GDM1 (cell line): ENCODE measurements at regions not wholly inside any gene's neighbourhood (a gene's known extent, or its start where the extent isn't known, plus 50 kb on each side); places are given as distances from the start of the nearest gene placed in this dataset.

Experiments used
- DNase-seq: peaks from one replicate; lab custom pipeline; 2025; lab: John Stamatoyannopoulos, UW

- no peak for DNase-seq
Observed at GRCh38 chr2:13103151-13103550, 386.4 kb downstream of the TRIB2 start.

- no peak for DNase-seq
Observed at GRCh38 chr2:13103778-13104493, 387.2 kb downstream of the TRIB2 start.

GRCh38 chr2:13104723-13105122 is 388.0 kb downstream of the TRIB2 start:
- no peak for DNase-seq

- DNase-seq: no peak
Observed at GRCh38 chr2:13106302-13106701, 389.6 kb downstream of the TRIB2 start.

GRCh38 chr2:13109516-13109915 is 392.8 kb downstream of the TRIB2 start:
- no peak for DNase-seq

GRCh38 chr2:13110825-13111224 is 394.1 kb downstream of the TRIB2 start:
- DNase-seq: no peak

GRCh38 chr2:13113002-13113401 is 396.3 kb downstream of the TRIB2 start:
- no peak for DNase-seq

- no peak for DNase-seq
Observed at GRCh38 chr2:13114391-13114790, 397.7 kb downstream of the TRIB2 start.

GRCh38 chr2:13115643-13116042 is 398.9 kb downstream of the TRIB2 start:
- no peak for DNase-seq

GRCh38 chr2:13121096-13121495 is 404.4 kb downstream of the TRIB2 start:
- no peak for DNase-seq

- no peak for DNase-seq
Observed at GRCh38 chr2:13128139-13128538, 411.4 kb downstream of the TRIB2 start.

GRCh38 chr2:13135369-13135768 is 418.6 kb downstream of the TRIB2 start:
- no peak for DNase-seq

GRCh38 chr2:13135856-13136255 is 419.1 kb downstream of the TRIB2 start:
- DNase-seq: no peak

- DNase-seq: no peak
Observed at GRCh38 chr2:13137679-13138078, 420.9 kb downstream of the TRIB2 start.

- no peak for DNase-seq
Observed at GRCh38 chr2:13141315-13141714, 424.6 kb downstream of the TRIB2 start.

- DNase-seq: no peak
Observed at GRCh38 chr2:13143451-13143850, 426.7 kb downstream of the TRIB2 start.

- DNase-seq: no peak
Observed at GRCh38 chr2:13156916-13157315, 440.2 kb downstream of the TRIB2 start.

- DNase-seq: no peak
Observed at GRCh38 chr2:13158466-13158865, 441.7 kb downstream of the TRIB2 start.

GRCh38 chr2:13180729-13181128 is 464.0 kb downstream of the TRIB2 start:
- no peak for DNase-seq

GRCh38 chr2:13193075-13193474 is 476.3 kb downstream of the TRIB2 start:
- DNase-seq: no peak

- no peak for DNase-seq
Observed at GRCh38 chr2:13193900-13194299, 477.2 kb downstream of the TRIB2 start.

GRCh38 chr2:13195270-13195669 is 478.5 kb downstream of the TRIB2 start:
- DNase-seq: no peak

- no peak for DNase-seq
Observed at GRCh38 chr2:13197248-13197647, 480.5 kb downstream of the TRIB2 start.

- no peak for DNase-seq
Observed at GRCh38 chr2:13201924-13202323, 485.2 kb downstream of the TRIB2 start.
